HG02840 (cell line): ENCODE measurements at regions not wholly inside any gene's neighbourhood (a gene's known extent, or its start where the extent isn't known, plus 50 kb on each side); places are given as distances from the start of the nearest gene placed in this dataset.

Experiments used
- ATAC-seq: cut with Tn5 transposase; IDR thresholded peaks from one replicate; pipeline ENCODE4 v1.9.1; 2021; ENCODE audit warnings: mild to moderate bottlenecking, moderate library complexity, moderate number of reproducible peaks; ENCODE audit not compliant: unreplicated experiment, low FRiP score

DNA sequence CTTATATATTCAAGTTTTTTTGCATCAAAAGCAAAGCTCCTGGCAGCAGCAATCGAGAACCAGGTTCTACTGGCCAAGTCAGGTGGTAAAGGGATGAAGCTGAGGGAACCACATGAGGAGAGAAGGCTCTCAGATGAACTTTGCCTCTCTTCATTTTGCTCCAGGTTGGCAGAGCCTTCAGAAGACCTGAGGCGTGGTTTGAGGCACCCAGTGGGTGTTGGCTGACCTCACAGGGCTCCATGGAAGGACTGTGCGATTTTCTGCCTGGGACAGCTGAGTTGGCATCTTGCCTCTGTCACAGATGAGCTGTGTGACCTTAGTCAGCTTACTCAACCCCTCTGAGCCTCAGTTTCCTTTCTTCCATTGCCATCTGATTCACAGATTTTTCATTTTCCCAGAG lies 89.0 kb downstream of the INSIG2 start:
- ATAC-seq, result no peak

GRCh38 chr2:118176601-118177000 lies 88.3 kb downstream of the INSIG2 start:
- ATAC-seq, result no peak

- no peak for ATAC-seq
Observed at GRCh38 chr2:118171546-118171945, 83.3 kb downstream of the INSIG2 start.

DNA sequence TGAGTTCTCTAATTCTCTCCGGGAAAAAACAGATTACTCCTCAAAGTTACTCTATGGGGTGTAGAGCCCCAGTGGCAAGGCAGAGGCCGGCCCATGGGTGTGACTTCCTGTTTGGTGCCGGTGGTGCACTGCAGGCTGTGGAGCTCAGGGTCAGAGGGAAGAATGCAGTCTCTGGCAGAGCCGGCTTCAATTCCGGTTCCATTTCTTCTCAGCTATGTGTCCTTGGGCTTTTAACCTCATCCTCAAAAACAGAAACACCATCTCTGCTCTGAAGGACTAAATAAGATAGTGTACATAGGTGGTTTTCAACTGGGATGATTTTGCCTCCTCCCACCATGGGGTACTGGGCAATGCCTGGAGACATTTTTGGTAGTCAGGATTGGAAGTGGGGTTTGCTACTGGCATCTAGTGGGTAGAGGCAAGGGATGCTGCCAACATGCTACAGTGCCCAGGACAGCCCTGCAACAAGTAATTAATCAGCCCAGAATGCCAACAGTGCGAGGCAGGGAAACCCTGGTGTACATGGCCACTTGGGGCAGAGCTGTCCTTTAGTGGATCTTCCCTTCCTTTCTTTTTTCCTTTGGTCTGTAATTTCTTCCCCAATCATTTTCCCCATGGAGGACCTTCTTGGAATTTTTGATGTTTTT lies 81.2 kb downstream of the INSIG2 start:
- no peak for ATAC-seq

- no peak for ATAC-seq
Observed at GRCh38 chr2:118168615-118169014, 80.3 kb downstream of the INSIG2 start.

DNA sequence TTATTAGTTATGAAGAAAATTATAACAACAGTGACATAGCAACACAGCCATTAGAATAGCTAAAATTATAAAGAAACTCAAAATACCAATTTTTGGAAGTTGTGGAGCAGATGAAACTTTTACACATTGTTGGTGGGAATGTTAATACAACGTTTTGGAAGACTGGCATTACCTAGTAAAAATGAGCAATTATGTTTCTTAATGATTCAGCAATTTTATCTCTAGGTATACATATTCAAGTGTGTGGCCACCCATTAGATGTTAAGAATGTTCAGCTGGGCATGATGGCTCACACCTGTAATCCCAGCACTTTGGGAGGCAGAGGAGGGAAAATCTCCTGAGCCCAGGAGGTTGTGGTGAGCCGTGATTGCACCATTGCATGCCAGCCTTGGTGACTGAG lies 78.8 kb downstream of the INSIG2 start:
- no peak for ATAC-seq

DNA sequence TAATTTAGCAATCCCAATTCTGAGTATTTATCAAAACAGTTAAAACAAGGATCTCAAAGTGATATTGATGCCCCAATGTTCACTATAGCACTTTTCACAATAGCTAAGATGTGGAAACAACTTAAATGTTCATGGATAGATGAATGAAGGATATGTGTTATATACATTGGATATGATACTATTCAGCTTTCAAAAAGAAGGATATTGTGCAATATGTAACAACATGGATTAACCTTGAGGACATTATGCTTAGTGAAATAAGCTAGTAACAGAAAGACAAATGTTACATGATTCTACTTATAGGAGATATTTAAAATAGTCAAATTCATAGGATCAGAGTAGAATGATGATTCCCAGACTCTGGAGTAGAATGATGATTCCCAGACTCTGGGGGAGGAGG lies 78.0 kb downstream of the INSIG2 start:
- ATAC-seq, result no peak

GRCh38 chr2:118165595-118165994 lies 77.3 kb downstream of the INSIG2 start:
- no peak for ATAC-seq
